Naive thymus-derived CD4-positive, alpha-beta T cell (primary cell): ENCODE measurements at regions not wholly inside any gene's neighbourhood (a gene's known extent, or its start where the extent isn't known, plus 50 kb on each side); places are given as distances from the start of the nearest gene placed in this dataset.

Experiments used
- ATAC-seq: fragments of 150-1000 bp; cut with Tn5 transposase; 2 replicates; pipeline ENCODE4 v1.10.0; 2021; ENCODE audit warnings: mild to moderate bottlenecking, moderate library complexity
- CTCF ChIA-PET: fragments of 350-600 bp; sonication (Branson Sonifier 250); formaldehyde crosslinking; loops from one replicate; lab custom pipeline; 2021; ENCODE audit warnings: antibody characterized with exemption; lab: Charles Lee
- POLR2A ChIA-PET: fragments of 350-600 bp; sonication (Branson Sonifier 250); formaldehyde crosslinking; loops from one replicate; lab custom pipeline; 2021; ENCODE audit warnings: antibody characterized with exemption, inconsistent platforms; lab: Charles Lee
- DNase-seq, 9 donors: peaks; one replicate each; pipeline versions ENCODE4 v3.0.0 to v3.0.0-alpha.2; 2020 to 2022; ENCODE audit warnings: mixed read lengths in 1 of 9
- H3K27ac ChIP-seq: one replicate; pipeline ENCODE4 v1.7.0; 2013; ENCODE audit warnings: mild to moderate bottlenecking, low read depth, low read length, moderate library complexity
- H3K27me3 ChIP-seq, 2 donors: one replicate each; pipeline ENCODE4 v1.7.0; 2013; ENCODE audit warnings: low read length in 2 of 2, mild to moderate bottlenecking in 2 of 2, moderate library complexity in 2 of 2; ENCODE audit not compliant: control insufficient read depth in 2 of 2, insufficient read depth in 2 of 2
- H3K36me3 ChIP-seq, 3 experiments: 1 replicate in 2 of 3; 2 replicates in 1 of 3; pipeline ENCODE4 v1.7.0; 2013; ENCODE audit warnings: low read length in 3 of 3, mild to moderate bottlenecking in 3 of 3, moderate library complexity in 1 of 3; ENCODE audit not compliant: insufficient read depth in 3 of 3, control insufficient read depth in 2 of 3
- H3K4me1 ChIP-seq, 2 donors: one replicate each; pipeline ENCODE4 v1.7.0; 2013; ENCODE audit warnings: low read length in 2 of 2, mild to moderate bottlenecking in 2 of 2, moderate library complexity in 1 of 2; ENCODE audit not compliant: control insufficient read depth in 2 of 2, insufficient read depth in 2 of 2
- H3K4me3 ChIP-seq: 2 replicates; pipeline ENCODE4 v1.7.0; 2013; ENCODE audit warnings: mild to moderate bottlenecking, low read length
- H3K9me3 ChIP-seq, 3 experiments: 1 replicate in 2 of 3; 2 replicates in 1 of 3; pipeline ENCODE4 v1.7.0; 2013; ENCODE audit warnings: low read length in 3 of 3; ENCODE audit not compliant: control insufficient read depth in 2 of 3
- H3K27ac Mint-ChIP-seq, 9 donors: one replicate each; pipeline ENCODE4 v1.8.0; 2020 to 2022; ENCODE audit warnings: mixed read lengths in 9 of 9, mild to moderate bottlenecking in 8 of 9, moderate library complexity in 5 of 9, inconsistent platforms in 2 of 9
- H3K27me3 Mint-ChIP-seq, 5 donors: one replicate each; pipeline ENCODE4 v1.8.0; 2021 to 2022; ENCODE audit warnings: mixed read lengths in 5 of 5, mild to moderate bottlenecking in 1 of 5
- H3K36me3 Mint-ChIP-seq, 5 donors: one replicate each; pipeline ENCODE4 v1.8.0; 2020 to 2022; ENCODE audit warnings: mixed read lengths in 5 of 5, mild to moderate bottlenecking in 3 of 5, inconsistent platforms in 1 of 5
- H3K4me1 Mint-ChIP-seq, 7 donors: one replicate each; pipeline ENCODE4 v1.8.0; 2020 to 2022; ENCODE audit warnings: mixed read lengths in 7 of 7, mild to moderate bottlenecking in 3 of 7, inconsistent platforms in 1 of 7
- H3K4me3 Mint-ChIP-seq, 10 donors: one replicate each; pipeline ENCODE4 v1.8.0; 2020 to 2022; ENCODE audit warnings: mild to moderate bottlenecking in 10 of 10, mixed read lengths in 10 of 10, moderate library complexity in 6 of 10, inconsistent platforms in 2 of 10
- H3K9me3 Mint-ChIP-seq, 11 donors: one replicate each; pipeline ENCODE4 v1.8.0; 2020 to 2022; ENCODE audit warnings: mixed read lengths in 11 of 11, mild to moderate bottlenecking in 4 of 11, inconsistent platforms in 1 of 11, moderate library complexity in 1 of 11
- intact Hi-C, 2 donors: fragments of 100-400 bp; cut with micrococcal nuclease; formaldehyde crosslinking; loops; one replicate each; pipeline ENCODE4 v1.15.1; 2023

DNA sequence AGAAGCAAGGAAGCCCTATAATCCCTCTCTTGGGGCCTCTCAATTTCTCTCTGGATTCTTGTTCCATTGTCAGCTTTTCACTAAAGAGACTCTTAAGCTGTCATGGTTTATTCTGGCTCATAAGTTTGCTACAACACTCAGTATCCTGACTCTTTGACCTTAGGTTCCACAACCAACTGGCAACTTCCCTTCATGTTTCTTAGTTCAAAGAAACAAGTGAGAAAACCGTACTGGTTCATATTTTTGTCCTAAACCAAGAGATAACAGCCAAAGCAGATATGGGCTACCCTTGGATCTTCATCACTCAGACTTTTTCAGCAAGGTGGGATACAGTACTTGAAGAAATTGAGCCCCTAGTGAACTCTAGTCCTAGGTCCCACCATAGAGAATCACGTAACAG, 109.9 kb upstream of the CRIM1 start:
- Histone ChIP-seq H3K9me3 (no peaks in the 10 kb centered on the region), H3K27me3 (no peaks in the 10 kb centered on the region), H3K36me3 (no peaks in the 10 kb centered on the region), H3K27ac (no peak overlapping the region), H3K4me1 (peaks cover 27 to 58% of the 10 kb centered on the region in 2 donors), H3K4me3 (no peak overlapping the region)
- peak overlapping the region in 4 of 9 donors; percentile 2 to 79 (median 34) for H3K27ac Mint-ChIP-seq
- peaks cover 0 to 14% (median 0%) of the 10 kb centered on the region in 5 donors for H3K36me3 Mint-ChIP-seq
- ChIA-PET CTCF (interaction anchor here (1.4 kb wide), 1 partner anchor 9 kb away, joined by 6 read pairs; no protein-coding TSS in a partner anchor), POLR2A (interaction anchor here (0.5 kb wide), 1 partner anchor 44 kb away, joined by 3 read pairs; no protein-coding TSS in a partner anchor)
- H3K4me1 Mint-ChIP-seq: peaks cover 34 to 77% (median 67%) of the 10 kb centered on the region in 7 donors
- DNase-seq (peak in 3 of 9 donors; percentile 3 to 11 (median 6)), ATAC-seq (no peak)
- intact Hi-C loops: loop anchor here (1.0 to 10.0 kb wide), 9 partner anchors 25 to 1682 kb away; partner anchors contain the start of genes FEZ2 (in 1 of the 2) and RMDN2 (in 1 of the 2)
- H3K9me3 Mint-ChIP-seq: peaks cover 0 to 7% (median 0%) of the 10 kb centered on the region in 11 donors
- H3K4me3 Mint-ChIP-seq: peak overlapping the region in 9 of 10 donors; percentile 14 to 80 (median 73)
- peaks cover 0 to 11% (median 4%) of the 10 kb centered on the region in 5 donors for H3K27me3 Mint-ChIP-seq

- ChIA-PET POLR2A (no interaction called here), CTCF (no interaction called here)
- H3K27ac Mint-ChIP-seq: no peak overlapping the region
- peaks cover 4 to 23% (median 11%) of the 10 kb centered on the region in 5 donors for H3K27me3 Mint-ChIP-seq
- Histone ChIP-seq H3K36me3 (no peaks in the 10 kb centered on the region), H3K27ac (no peak overlapping the region), H3K9me3 (peaks cover 0 to 4% (median 4%) of the 10 kb centered on the region in 3 experiments), H3K4me3 (no peak overlapping the region), H3K4me1 (peaks cover 14 to 51% of the 10 kb centered on the region in 2 donors), H3K27me3 (no peaks in the 10 kb centered on the region)
- DNase-seq: no peak
- ATAC-seq: no peak
- peaks cover 0 to 9% (median 0%) of the 10 kb centered on the region in 11 donors for H3K9me3 Mint-ChIP-seq
- intact Hi-C loops: no loop called here
- H3K4me3 Mint-ChIP-seq: no peak overlapping the region
- peaks cover 0 to 27% (median 3%) of the 10 kb centered on the region in 5 donors for H3K36me3 Mint-ChIP-seq
- H3K4me1 Mint-ChIP-seq: peaks cover 15 to 51% (median 29%) of the 10 kb centered on the region in 7 donors
Observed at GRCh38 chr2:36238106-36238505, 117.5 kb upstream of the CRIM1 start.

DNA sequence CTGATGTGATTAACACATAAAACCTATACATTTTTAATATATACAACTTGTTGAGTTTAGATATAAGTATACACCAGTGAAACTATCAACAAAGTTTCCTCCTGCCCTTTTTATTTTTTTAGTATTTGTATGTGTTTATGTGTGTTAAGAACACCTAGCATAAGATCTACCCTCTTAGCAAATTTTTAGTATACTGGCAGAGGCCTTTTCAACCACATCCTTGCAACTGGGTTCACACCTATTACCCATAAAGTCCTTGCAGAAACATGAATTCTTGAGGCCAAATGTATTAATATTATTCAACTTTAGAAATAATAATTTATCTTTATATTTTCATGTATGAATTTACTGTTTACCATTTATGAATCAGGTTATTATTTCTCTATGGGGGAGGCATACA, 119.7 kb upstream of the CRIM1 start:
- Mint-ChIP-seq H3K27me3 (peaks cover 4 to 24% (median 4%) of the 10 kb centered on the region in 5 donors), H3K36me3 (peaks cover 0 to 24% (median 3%) of the 10 kb centered on the region in 5 donors), H3K4me3 (no peak overlapping the region), H3K9me3 (peaks cover 0 to 11% (median 0%) of the 10 kb centered on the region in 11 donors), H3K27ac (no peak overlapping the region), H3K4me1 (peaks cover 6 to 30% (median 15%) of the 10 kb centered on the region in 7 donors)
- ATAC-seq: no peak
- H3K4me3 ChIP-seq: no peak overlapping the region
- ChIA-PET POLR2A (no interaction called here), CTCF (no interaction called here)
- peaks cover 0 to 4% (median 4%) of the 10 kb centered on the region in 3 experiments for H3K9me3 ChIP-seq
- H3K4me1 ChIP-seq: peaks cover 11 to 29% of the 10 kb centered on the region in 2 donors
- no peak overlapping the region for H3K27ac ChIP-seq
- no peaks in the 10 kb centered on the region for H3K36me3 ChIP-seq
- no peak for DNase-seq
- intact Hi-C loops: no loop called here
- no peaks in the 10 kb centered on the region for H3K27me3 ChIP-seq

DNA sequence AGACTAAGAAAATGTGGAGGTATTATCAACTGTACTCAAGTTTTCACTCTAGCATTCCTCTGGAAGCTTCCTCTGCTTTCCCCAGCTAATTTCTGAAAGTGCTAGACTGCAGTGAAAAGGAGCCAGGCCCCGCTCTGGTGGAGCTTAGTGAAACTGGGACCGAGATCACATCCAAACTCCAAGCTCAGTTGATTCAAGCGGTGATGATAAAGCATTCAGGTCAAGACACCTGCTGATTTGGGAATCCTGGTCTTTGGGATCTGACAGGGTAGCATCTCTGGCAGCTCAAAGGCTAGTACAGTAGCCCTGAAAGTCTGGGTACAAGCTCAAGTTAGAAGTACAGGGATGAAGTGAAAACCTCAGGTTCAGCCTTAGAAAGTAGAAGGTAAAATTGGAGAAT, 120.2 kb upstream of the CRIM1 start:
- Histone ChIP-seq H3K4me3 (no peak overlapping the region), H3K27me3 (no peaks in the 10 kb centered on the region), H3K4me1 (peaks cover 6 to 28% of the 10 kb centered on the region in 2 donors), H3K9me3 (peaks cover 0 to 4% (median 4%) of the 10 kb centered on the region in 3 experiments), H3K36me3 (no peaks in the 10 kb centered on the region), H3K27ac (no peak overlapping the region)
- CTCF ChIA-PET: no interaction called here
- peaks cover 0 to 24% (median 3%) of the 10 kb centered on the region in 5 donors for H3K36me3 Mint-ChIP-seq
- peaks cover 4 to 26% (median 4%) of the 10 kb centered on the region in 5 donors for H3K27me3 Mint-ChIP-seq
- no peak for DNase-seq
- POLR2A ChIA-PET: no interaction called here
- intact Hi-C loops: no loop called here
- H3K27ac Mint-ChIP-seq: no peak overlapping the region
- no peak for ATAC-seq
- H3K9me3 Mint-ChIP-seq: peaks cover 0 to 11% (median 0%) of the 10 kb centered on the region in 11 donors
- H3K4me3 Mint-ChIP-seq: no peak overlapping the region
- H3K4me1 Mint-ChIP-seq: peaks cover 4 to 28% (median 10%) of the 10 kb centered on the region in 7 donors

DNA sequence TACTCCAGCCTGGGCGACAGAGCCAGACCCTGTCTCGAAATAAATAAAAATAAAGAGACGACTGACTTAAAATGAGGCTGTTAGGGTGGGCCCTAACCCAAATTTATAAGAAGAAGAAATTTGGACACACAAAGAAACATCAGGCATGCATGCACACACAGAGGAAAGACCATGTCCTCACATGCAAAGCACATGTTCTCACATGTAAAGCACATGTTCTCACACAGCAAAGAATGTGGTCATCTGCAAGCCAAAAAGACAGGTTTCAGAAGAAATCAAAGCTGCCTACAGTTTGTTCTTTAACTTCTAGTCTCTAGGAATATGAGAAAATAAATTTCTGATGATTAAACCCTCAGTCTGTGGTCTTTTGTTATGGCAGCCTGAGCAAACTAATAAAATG, 132.3 kb upstream of the CRIM1 start:
- no peak overlapping the region for H3K4me3 ChIP-seq
- peaks cover 0 to 4% (median 0%) of the 10 kb centered on the region in 5 donors for H3K36me3 Mint-ChIP-seq
- H3K27ac Mint-ChIP-seq: no peak overlapping the region
- no peak overlapping the region for H3K27ac ChIP-seq
- DNase-seq (no peak), ATAC-seq (no peak)
- H3K27me3 Mint-ChIP-seq: peaks cover 0 to 18% (median 0%) of the 10 kb centered on the region in 5 donors
- H3K4me1 Mint-ChIP-seq: no peaks in the 10 kb centered on the region
- no peaks in the 10 kb centered on the region for H3K36me3 ChIP-seq
- no peaks in the 10 kb centered on the region for H3K9me3 ChIP-seq
- peaks cover 0 to 5% (median 0%) of the 10 kb centered on the region in 11 donors for H3K9me3 Mint-ChIP-seq
- ChIA-PET CTCF (no interaction called here), POLR2A (no interaction called here)
- H3K4me3 Mint-ChIP-seq: no peak overlapping the region
- H3K4me1 ChIP-seq: no peaks in the 10 kb centered on the region
- H3K27me3 ChIP-seq: no peaks in the 10 kb centered on the region
- intact Hi-C loops: no loop called here

DNA sequence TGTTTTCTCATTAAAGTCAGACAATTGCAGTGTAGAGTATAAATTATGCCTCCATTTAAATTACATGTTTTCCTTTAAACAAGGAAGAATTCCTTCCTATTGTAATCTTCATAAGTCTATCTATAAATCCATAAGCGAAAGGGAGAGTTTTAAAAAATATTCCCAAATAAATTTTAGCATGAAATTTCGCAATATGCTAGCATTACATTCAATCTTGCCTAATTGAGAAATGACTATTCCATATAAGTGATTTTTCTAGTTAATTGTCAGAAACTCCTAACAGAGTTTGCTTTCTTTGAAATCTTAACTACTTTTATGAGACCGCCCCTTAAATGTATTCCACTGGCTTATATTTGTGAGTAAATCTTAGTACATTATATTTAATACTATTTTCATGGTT, 133.1 kb upstream of the CRIM1 start:
- CTCF ChIA-PET: no interaction called here
- intact Hi-C loops: no loop called here
- Mint-ChIP-seq H3K4me3 (no peak overlapping the region), H3K36me3 (peaks cover 0 to 4% (median 0%) of the 10 kb centered on the region in 5 donors), H3K9me3 (peaks cover 0 to 6% (median 0%) of the 10 kb centered on the region in 11 donors), H3K27me3 (peaks cover 0 to 18% (median 0%) of the 10 kb centered on the region in 5 donors), H3K4me1 (no peaks in the 10 kb centered on the region), H3K27ac (no peak overlapping the region)
- Histone ChIP-seq H3K4me3 (no peak overlapping the region), H3K36me3 (no peaks in the 10 kb centered on the region), H3K9me3 (no peaks in the 10 kb centered on the region), H3K4me1 (no peaks in the 10 kb centered on the region), H3K27ac (no peak overlapping the region), H3K27me3 (no peaks in the 10 kb centered on the region)
- DNase-seq: no peak
- POLR2A ChIA-PET: no interaction called here
- ATAC-seq: no peak

DNA sequence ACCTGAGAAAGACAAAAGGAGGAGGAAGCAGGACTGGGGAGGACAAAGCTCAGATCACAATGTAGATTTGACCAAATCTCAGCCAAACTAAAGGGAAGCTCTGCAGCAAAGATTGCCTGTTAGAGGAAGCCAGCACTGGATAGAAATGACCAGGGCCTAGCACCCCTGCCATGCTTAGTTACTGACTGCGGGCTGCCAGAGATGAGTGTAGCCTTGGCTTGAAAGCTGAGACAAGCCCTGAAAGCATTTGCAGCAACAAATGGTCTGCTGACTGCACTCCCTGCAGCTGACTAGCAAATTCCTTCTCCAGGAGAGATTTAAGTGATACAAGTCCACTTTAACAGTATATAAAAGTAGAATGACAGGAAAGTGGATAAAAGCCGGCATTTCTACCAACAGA, 140.9 kb upstream of the CRIM1 start:
- no peak overlapping the region for H3K27ac Mint-ChIP-seq
- H3K36me3 ChIP-seq: no peaks in the 10 kb centered on the region
- no peaks in the 10 kb centered on the region for H3K27me3 ChIP-seq
- H3K4me3 ChIP-seq: no peak overlapping the region
- H3K4me1 Mint-ChIP-seq: peaks cover 0 to 2% (median 0%) of the 10 kb centered on the region in 7 donors
- no peak overlapping the region for H3K27ac ChIP-seq
- no peaks in the 10 kb centered on the region for H3K4me1 ChIP-seq
- intact Hi-C loops: no loop called here
- H3K27me3 Mint-ChIP-seq: peaks cover 0 to 6% (median under 1%) of the 10 kb centered on the region in 5 donors
- no peak for ATAC-seq
- ChIA-PET POLR2A (no interaction called here), CTCF (no interaction called here)
- H3K4me3 Mint-ChIP-seq: no peak overlapping the region
- peaks cover 0 to 4% (median 0%) of the 10 kb centered on the region in 5 donors for H3K36me3 Mint-ChIP-seq
- peaks cover 0 to 9% (median 3%) of the 10 kb centered on the region in 11 donors for H3K9me3 Mint-ChIP-seq
- DNase-seq: no peak
- no peaks in the 10 kb centered on the region for H3K9me3 ChIP-seq
